ENCODE measurements at regions not wholly inside any gene's neighbourhood (a gene's known extent, or its start where the extent isn't known, plus 50 kb on each side); places are given as distances from the start of the nearest gene placed in this dataset.

DNA sequence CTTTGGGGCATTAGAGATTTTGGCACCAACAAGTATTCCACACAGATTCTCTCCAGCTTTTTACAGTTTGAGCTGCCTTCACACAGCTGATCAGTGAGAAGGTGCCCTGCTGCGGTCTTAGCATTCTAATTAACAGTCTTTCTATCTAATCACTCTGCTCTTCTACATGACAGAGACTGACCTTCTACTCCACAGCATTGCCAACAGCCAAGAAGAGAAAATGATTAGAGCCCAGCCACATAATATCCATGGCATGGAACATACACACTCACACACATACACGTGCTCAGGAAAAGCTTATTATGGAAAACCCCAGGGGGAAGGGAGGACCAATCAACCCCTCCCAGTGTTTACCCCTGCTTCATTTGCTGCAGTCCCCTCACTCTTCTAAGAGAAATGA lies 76.1 kb upstream of the PPP2R3A start:
- WGBS (ENCODE audit: low lambda C conversion rate, missing lambda C conversion rate), result 49% methylated on average over 2 of the region's 2 CpGs
- Histone ChIP-seq H2AFZ (no peak overlapping the region), H3K4me2 (no peak overlapping the region), H3K27ac (no peak overlapping the region), H3K9me2 (replicated peaks; ENCODE audit: insufficient read depth) (no peaks in the 10 kb centered on the region), H3K36me3 (replicated peaks; ENCODE audit: insufficient read depth, low read depth) (no peaks in the 10 kb centered on the region), H3K9me3 (ENCODE audit: low read depth) (no peaks in the 10 kb centered on the region), H3K4me3 (no peak overlapping the region), H3K4me1 (ENCODE audit: insufficient read depth) (no peaks in the 10 kb centered on the region), H4K20me1 (ENCODE audit: insufficient read depth, poor library complexity, severe bottlenecking) (no peaks in the 10 kb centered on the region), H3K79me2 (no peaks in the 10 kb centered on the region), H3K27me3 (no peaks in the 10 kb centered on the region)
- DNase-seq (ENCODE audit: low spot score), result no peak
- no peak for TF ChIP-seq EZH2phosphoT487 (IDR thresholded peaks at IDR 0.05; ENCODE audit: low read depth, severe bottlenecking, unreplicated experiment)
- TF ChIP-seq, protein P1, sequence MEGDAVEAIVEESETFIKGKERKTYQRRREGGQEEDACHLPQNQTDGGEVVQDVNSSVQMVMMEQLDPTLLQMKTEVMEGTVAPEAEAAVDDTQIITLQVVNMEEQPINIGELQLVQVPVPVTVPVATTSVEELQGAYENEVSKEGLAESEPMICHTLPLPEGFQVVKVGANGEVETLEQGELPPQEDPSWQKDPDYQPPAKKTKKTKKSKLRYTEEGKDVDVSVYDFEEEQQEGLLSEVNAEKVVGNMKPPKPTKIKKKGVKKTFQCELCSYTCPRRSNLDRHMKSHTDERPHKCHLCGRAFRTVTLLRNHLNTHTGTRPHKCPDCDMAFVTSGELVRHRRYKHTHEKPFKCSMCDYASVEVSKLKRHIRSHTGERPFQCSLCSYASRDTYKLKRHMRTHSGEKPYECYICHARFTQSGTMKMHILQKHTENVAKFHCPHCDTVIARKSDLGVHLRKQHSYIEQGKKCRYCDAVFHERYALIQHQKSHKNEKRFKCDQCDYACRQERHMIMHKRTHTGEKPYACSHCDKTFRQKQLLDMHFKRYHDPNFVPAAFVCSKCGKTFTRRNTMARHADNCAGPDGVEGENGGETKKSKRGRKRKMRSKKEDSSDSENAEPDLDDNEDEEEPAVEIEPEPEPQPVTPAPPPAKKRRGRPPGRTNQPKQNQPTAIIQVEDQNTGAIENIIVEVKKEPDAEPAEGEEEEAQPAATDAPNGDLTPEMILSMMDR (IDR thresholded peaks at IDR 0.05; ENCODE audit: poor library complexity), result no peak
- no peak for TF ChIP-seq EZH2 (IDR thresholded peaks at IDR 0.05; ENCODE audit: borderline replicate concordance)

DNA sequence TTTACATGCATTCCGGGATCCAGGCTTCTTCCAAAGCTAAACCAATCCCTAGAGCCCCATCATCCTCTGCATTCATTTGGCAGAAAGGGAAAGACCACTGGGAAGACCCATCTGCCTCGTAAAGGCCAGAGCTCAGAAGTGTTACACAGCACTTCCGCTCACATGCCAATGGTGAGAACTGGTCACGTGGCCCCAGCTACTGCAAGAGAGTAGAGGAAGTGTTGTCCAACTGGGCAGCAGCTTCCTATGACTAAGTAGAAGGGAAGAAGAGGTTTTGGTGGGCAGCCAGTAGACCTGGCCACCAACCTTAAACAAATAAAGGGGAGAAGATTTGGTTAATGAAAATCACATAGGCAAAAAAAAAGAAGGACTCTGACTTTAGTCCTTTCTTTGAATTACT lies 74.4 kb upstream of the PPP2R3A start:
- Histone ChIP-seq H3K9me3 (ENCODE audit: low read depth) (no peaks in the 10 kb centered on the region), H3K9me2 (replicated peaks; ENCODE audit: insufficient read depth) (no peaks in the 10 kb centered on the region), H3K4me1 (ENCODE audit: insufficient read depth) (no peaks in the 10 kb centered on the region), H3K27me3 (no peaks in the 10 kb centered on the region), H2AFZ (no peak overlapping the region), H3K36me3 (replicated peaks; ENCODE audit: insufficient read depth, low read depth) (no peaks in the 10 kb centered on the region), H3K4me3 (no peak overlapping the region), H3K4me2 (no peak overlapping the region), H3K79me2 (no peaks in the 10 kb centered on the region), H4K20me1 (ENCODE audit: insufficient read depth, poor library complexity, severe bottlenecking) (no peaks in the 10 kb centered on the region), H3K27ac (no peak overlapping the region)
- TF ChIP-seq EZH2phosphoT487 (IDR thresholded peaks at IDR 0.05; ENCODE audit: low read depth, severe bottlenecking, unreplicated experiment) (no peak), EZH2 (IDR thresholded peaks at IDR 0.05; ENCODE audit: borderline replicate concordance) (no peak)
- TF ChIP-seq, protein P1 (IDR thresholded peaks at IDR 0.05; ENCODE audit: poor library complexity), result no peak
- no peak for DNase-seq (ENCODE audit: low spot score)
- 89% methylated on average over 4 of the region's 4 CpGs for WGBS (ENCODE audit: low lambda C conversion rate, missing lambda C conversion rate)

DNA sequence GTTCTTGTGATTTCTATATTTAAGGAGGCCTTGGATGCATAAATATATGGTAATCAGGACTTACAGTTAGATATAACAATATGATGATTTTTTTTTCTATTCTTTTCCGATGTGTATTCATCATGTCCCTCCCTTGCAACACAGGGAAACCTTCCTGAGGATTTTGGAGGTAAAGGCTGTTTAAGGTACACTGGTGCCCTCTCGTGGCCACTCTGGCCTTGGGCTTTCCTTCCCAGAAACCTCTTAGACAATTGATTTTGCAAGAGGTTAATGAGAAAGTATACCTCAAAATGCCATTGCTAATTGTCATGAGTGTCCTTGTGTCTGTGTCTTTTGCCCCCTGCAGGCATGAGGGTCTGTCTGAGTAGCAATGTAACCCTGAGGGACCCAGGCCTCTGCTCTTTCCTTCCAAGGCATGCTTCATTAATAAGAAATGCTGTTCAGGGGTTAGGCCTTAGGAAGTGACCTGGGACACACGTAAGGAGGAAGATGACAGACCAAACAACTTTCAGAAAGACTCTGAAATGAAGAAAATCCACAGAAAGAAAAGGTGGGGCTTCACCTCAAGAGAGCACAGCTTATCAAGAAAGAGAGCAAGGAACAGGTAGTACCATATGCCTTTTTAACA lies 70.3 kb upstream of the PPP2R3A start:
- no peak overlapping the region for H2AFZ ChIP-seq
- no peak overlapping the region for H3K4me3 ChIP-seq
- H3K4me1 ChIP-seq (ENCODE audit: insufficient read depth), result no peaks in the 10 kb centered on the region
- 37% methylated on average over 3 of the region's 3 CpGs for WGBS (ENCODE audit: low lambda C conversion rate, missing lambda C conversion rate)
- no peaks in the 10 kb centered on the region for H3K9me3 ChIP-seq (ENCODE audit: low read depth)
- no peaks in the 10 kb centered on the region for H3K79me2 ChIP-seq
- no peak overlapping the region for H3K27ac ChIP-seq
- H3K9me2 ChIP-seq (replicated peaks; ENCODE audit: insufficient read depth), result no peaks in the 10 kb centered on the region
- no peaks in the 10 kb centered on the region for H3K36me3 ChIP-seq (replicated peaks; ENCODE audit: insufficient read depth, low read depth)
- DNase-seq (ENCODE audit: low spot score), result peak; percentile 85
- no peak for TF ChIP-seq EZH2 (IDR thresholded peaks at IDR 0.05; ENCODE audit: borderline replicate concordance)
- TF ChIP-seq, protein P1 (IDR thresholded peaks at IDR 0.05; ENCODE audit: poor library complexity), result peak; percentile 93
- H3K4me2 ChIP-seq, result no peak overlapping the region
- no peaks in the 10 kb centered on the region for H3K27me3 ChIP-seq
- no peaks in the 10 kb centered on the region for H4K20me1 ChIP-seq (ENCODE audit: insufficient read depth, poor library complexity, severe bottlenecking)

DNA sequence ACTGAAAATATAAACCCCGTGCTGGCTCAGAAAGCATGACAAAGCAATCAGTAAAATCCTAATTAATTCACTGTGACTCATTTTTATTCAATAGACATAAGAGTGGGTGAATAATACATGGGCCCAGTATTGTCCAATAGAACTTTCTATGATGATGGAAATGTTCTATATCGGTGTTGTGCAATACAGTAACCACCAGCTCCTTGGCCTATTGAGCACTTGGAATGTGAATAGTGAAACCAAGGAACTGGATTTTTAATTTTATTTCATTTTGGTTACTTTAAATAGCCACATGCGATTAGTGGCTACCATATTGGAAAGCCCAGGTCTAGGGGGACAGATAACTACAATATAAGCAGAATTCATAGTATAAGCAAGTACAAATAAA lies 69.8 kb upstream of the PPP2R3A start:
- Histone ChIP-seq H3K4me2 (no peak overlapping the region), H3K27me3 (no peaks in the 10 kb centered on the region), H3K9me2 (replicated peaks; ENCODE audit: insufficient read depth) (no peaks in the 10 kb centered on the region), H4K20me1 (ENCODE audit: insufficient read depth, poor library complexity, severe bottlenecking) (no peaks in the 10 kb centered on the region), H3K79me2 (no peaks in the 10 kb centered on the region), H3K9me3 (ENCODE audit: low read depth) (no peaks in the 10 kb centered on the region), H2AFZ (no peak overlapping the region), H3K4me3 (no peak overlapping the region), H3K4me1 (ENCODE audit: insufficient read depth) (no peaks in the 10 kb centered on the region), H3K27ac (no peak overlapping the region), H3K36me3 (replicated peaks; ENCODE audit: insufficient read depth, low read depth) (no peaks in the 10 kb centered on the region)
- no peak for DNase-seq (ENCODE audit: low spot score)
- WGBS (ENCODE audit: low lambda C conversion rate, missing lambda C conversion rate), result 90% methylated on average over 3 of the region's 3 CpGs
- TF ChIP-seq EZH2 (IDR thresholded peaks at IDR 0.05; ENCODE audit: borderline replicate concordance) (no peak), EZH2phosphoT487 (IDR thresholded peaks at IDR 0.05; ENCODE audit: low read depth, severe bottlenecking, unreplicated experiment) (no peak)
- TF ChIP-seq, protein P1 (IDR thresholded peaks at IDR 0.05; ENCODE audit: poor library complexity), result no peak
